NCI-H2196 (cell line): ENCODE measurements at regions not wholly inside any gene's neighbourhood (a gene's known extent, or its start where the extent isn't known, plus 50 kb on each side); places are given as distances from the start of the nearest gene placed in this dataset.

Experiments
- DNase-seq: peaks from one replicate; lab custom pipeline; 2025; ENCODE audit not compliant: unreplicated experiment; lab: John Stamatoyannopoulos, UW

DNA sequence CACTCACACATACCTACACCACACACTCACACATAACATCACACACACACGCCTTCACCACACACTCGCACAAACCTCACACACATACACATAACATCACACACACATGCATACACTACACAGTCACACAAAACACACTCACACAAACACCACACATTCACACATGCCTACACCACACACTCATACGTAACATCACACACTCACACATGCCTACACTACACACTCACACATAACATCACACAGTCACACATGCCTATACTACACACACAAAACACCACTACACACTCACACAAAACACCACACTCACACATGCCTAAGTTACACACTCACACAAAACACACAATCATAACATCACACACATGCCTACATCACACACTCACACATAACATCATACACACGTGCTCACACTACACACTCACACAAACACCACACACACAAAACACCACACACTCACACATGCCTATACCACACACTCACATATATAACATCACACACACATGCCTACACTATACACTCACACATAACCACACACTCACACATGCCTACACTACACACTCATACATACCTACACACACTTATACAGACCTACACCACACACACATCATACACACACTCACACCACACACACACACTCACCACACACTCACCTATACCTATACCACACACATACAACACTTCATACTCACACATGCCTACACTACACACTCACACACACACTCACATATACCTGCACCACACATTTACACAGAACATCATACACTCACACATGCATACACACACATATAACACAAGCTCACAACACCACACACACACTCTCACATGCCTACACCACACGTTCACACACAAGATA is 383.5 kb downstream of the C6orf118 start:
- no peak for DNase-seq

DNA sequence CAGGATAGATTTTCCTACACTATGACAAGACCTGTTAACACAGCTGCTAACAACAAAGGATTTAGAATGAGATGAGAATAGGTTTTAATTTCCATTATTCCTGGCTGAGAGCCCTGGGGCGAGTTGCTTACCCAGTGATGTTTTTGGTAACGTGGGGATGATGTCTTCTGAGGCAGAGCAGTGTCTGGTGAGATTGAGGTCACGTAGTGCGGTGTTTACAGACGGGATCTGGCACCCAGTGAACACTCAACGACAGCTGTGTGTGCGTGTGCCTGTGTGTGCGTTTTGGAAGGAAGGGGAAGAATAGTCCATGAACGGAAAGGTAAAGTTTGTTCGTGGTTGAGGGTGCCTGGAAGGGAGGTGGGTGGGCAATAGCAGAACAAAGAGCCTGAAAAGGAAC is 384.7 kb downstream of the C6orf118 start:
- DNase-seq, result no peak

- no peak for DNase-seq
Measured at GRCh38 chr6:164917211-164917610, 392.2 kb downstream of the C6orf118 start.

GRCh38 chr6:164916087-164916486 is 393.3 kb downstream of the C6orf118 start:
- no peak for DNase-seq

DNA sequence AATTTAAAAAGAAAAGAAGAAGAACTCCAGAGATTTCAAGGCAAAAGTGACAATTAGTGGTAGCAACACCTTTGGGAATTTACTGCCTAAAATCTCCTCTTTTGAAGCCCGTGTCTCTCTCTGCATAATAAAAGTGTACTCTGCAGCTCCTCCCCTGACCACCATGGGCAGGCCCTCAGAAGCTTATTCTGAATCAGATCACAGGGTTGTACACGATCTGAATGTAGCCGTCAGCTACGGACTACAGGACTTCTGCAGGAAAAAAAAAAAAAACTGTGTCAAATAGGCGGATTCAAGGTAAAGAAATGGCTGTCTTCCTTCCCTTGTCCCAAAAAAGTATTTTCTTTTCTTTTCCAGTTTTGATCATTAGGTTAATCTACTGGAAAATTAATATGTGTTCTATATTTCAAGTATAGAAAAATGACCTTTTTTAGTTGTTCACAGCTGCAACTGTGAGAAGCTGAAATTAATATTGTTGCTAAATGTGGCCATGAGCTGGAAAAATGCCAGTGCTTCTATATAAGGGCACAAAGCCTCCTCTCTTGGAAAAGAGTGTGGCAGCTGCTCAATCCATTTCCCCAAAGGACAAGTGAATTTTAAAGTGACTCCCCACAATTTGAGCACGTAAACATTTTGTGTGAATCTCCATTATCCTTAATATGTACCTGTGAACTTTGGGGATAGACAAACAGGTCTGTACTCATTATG is 397.4 kb downstream of the C6orf118 start:
- peak; percentile 4 for DNase-seq

- DNase-seq, result no peak
Measured at GRCh38 chr6:164911151-164911550, 398.3 kb downstream of the C6orf118 start.

DNA sequence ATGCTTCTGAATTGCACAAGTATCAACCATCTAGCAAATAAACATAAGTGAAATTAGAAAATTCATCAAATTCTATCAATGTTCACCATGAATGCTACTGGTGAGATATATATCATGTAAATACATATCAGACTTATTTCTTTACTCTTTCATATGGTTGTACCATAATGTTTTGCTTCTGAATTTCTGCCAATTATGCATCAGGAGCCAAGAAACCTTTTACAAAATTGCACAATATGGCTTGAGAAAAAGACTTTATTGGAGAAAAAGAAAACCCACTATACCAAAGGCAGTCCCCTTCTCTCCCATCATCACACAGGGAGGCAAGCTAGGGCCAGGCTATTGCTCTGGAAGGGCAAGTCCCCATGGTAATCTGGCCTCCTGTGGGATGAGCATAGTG is 402.6 kb downstream of the C6orf118 start:
- no peak for DNase-seq

- no peak for DNase-seq
Measured at GRCh38 chr6:164905311-164905710, 404.1 kb downstream of the C6orf118 start.

DNA sequence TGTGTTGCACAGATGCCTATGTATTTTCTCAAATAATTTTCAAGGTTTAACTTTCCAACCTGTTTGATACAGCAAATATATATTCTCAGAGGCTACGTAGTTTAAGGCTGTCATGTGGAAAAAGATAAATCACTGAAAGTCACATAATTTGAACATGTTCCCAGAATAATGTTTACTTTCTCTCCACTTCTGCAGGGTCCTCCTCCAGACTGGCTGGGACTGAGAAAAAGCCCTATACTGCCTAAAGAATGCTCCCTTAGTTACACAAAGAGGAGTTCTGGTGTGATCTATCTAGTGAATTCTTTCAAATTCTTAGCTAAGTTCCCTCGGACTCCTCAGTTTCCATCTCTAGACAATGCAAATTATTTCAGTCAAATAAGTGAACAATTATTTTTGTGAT is 411.0 kb downstream of the C6orf118 start:
- DNase-seq, result no peak

DNA sequence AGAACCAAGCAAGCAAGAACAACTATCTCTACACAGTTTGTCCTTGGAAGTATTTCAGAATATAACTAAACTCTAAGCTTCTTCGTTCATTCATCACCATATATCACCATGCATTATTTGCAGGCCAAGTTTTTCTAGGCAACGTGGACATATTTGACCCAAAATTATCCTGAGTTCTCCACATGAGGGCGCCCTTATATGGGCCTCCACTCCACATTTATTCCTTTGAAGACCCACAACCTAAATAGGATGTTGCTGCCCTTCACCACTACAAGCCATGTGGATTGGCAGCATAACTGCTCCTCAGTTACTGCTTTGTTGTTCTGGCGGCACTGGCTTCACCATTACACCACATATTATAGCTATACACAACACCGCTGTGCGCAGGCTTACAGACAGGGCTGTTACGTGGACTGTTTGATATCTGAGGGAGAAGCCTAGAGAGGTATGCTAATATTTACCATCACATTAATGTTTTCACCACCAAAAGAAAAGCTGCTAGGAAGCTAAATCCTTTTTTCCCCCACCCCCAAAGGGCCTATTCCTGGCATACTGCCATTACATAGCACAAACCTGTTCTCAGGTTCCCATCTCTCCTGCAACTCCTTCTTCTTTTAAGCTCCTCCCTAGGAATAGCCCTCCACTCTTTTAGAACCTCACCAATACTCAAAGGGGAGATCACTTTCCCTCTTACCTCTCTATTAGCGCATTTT is 411.7 kb downstream of the C6orf118 start:
- DNase-seq, result no peak

GRCh38 chr6:164889980-164890379 is 419.4 kb downstream of the C6orf118 start:
- no peak for DNase-seq

DNA sequence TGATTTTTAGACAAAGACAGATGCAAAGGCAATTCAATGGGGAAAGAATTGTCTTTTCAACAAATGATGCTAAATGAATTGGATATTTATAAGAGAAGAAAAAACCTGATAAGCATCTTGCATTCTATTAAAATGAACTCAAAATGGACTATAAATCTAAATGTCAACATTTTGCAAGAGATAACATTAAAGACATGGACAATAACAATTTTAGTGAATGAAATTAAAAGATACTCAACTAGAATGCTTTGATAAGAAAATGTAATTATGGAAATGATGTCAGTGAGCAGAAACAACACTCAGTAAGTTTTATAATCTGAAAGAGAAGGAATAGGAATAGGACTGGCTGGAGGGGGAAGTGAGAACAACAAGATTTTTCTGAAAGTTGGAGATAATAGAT is 421.7 kb downstream of the C6orf118 start:
- no peak for DNase-seq

GRCh38 chr6:164882236-164882635 is 427.2 kb downstream of the C6orf118 start:
- DNase-seq, result no peak

- no peak for DNase-seq
Measured at GRCh38 chr6:164871783-164872182, 437.6 kb downstream of the C6orf118 start.

DNA sequence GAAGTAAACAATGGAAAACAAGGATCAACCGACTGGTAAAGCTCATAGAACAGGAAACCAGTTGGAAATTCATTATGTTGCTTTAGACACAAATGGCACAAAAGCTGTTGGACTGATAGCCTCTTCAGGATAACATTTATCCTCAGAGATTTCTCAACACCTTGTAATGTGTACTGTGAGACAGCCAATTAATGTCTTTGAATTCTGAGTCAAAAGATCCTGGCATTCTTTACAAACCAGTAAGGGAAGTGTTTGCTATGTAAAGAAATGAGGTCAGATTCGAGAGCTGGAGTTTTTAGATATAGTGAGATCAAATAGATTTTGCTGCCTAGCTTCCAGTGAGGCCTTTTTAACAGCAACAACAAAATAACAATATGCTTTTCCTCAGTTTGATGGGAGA is 439.2 kb downstream of the C6orf118 start:
- no peak for DNase-seq

DNA sequence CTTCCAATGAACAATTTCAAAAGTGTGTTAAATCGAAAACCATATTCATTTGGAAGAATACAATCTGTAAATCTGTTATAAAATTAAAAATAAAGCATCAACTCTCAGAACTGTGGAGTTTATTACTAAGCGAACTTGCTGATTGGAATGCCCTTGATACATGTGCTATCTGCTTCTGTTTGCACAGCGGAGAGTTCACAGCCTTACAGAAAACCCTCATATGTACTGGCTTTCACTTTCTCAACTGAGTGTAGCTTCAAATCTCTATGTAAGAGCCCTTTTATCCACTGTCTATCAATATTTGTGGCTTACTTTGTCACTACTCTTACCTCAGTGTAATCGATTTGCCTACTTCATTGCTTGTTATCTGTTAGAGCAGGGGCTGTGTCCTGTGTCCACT is 447.4 kb downstream of the C6orf118 start:
- no peak for DNase-seq

GRCh38 chr6:164859816-164860215 is 449.6 kb downstream of the C6orf118 start:
- DNase-seq, result no peak

DNA sequence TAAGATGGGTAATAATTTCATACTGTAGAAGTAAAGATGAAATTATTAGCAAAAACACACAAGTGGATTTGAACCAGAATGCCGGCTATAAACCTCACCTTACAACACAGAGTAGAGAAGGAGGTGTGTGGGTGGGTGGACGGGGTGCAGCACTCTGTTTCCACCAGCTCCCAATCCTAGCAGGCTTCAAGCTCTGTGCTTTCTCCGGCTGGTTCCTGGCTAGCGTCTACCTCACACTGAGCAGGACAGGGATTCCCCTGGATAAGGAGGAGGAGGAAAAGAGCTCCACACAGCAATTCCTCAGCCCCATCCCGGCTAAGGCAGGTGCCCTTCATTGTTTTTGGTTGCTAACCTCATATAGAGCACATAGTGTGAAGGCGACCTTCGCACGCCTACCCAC is 453.3 kb downstream of the C6orf118 start:
- no peak for DNase-seq

DNA sequence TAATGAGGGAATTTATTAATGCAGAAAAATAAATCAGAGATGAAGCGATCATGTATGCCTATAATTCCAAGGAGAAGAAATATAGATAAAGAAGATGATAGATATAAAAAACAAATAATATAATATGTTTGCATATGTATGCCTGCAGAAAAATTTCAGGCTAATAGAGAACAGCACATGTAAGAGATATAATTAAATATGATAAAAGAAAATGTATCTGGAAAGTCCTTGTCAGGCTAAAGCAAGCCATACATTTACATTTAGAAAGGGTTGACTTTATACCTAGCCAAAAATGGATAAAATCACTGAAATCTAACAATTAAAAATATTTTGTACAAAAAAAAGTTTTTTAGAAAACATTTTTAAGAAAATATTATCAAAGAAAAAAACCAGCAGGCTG is 454.1 kb downstream of the C6orf118 start:
- DNase-seq, result no peak

GRCh38 chr6:164854526-164854925 is 454.9 kb downstream of the C6orf118 start:
- DNase-seq, result no peak

DNA sequence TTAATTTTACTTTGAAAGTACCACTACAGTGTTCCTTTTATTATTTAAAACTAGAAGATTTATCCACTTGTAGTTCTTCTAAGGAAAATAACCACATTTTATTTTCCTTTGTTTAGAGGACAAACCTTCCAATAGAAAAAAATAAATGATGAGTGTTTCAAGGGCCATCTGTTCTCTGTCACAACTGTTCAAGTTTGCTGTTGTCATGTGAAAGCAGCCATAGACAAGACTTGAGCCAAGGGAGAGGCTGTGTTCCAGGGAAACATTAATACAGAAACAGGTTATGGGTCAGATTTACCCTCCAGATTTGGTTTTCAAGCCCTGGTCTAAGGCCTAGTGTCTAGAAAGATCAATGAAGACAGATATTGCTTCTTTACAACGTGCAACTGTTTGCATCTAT is 463.6 kb downstream of the C6orf118 start:
- DNase-seq, result no peak

DNA sequence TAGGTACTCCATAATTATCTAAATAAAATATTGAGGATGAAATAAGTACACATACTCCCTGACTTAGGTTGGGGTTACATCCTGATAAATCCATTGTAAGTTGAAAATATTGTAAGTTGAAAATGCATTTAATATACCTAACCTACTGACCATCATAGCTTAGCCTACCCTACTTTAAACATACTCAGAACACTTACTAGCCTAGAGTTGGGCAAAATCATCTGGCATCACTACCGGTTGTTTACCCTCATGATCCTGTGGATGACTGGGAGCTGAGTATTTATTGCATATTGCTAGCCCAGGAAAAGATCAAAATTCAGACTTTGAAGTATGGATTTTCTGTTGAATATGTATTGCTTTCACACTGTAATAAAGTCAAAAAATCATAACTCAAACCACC is 467.3 kb downstream of the C6orf118 start:
- DNase-seq, result no peak
